SU-DHL-6 (cell line): ENCODE measurements at regions not wholly inside any gene's neighbourhood (a gene's known extent, or its start where the extent isn't known, plus 50 kb on each side); places are given as distances from the start of the nearest gene placed in this dataset.

Experiments used
- H2AFZ ChIP-seq: fragments of 200-600 bp; sonication (generic); 2 replicates; pipeline ENCODE4 v1.6.1; 2014; ENCODE audit warnings: low read depth, mild to moderate bottlenecking, moderate library complexity, mixed read lengths, antibody characterized with exemption, low read length; ENCODE audit not compliant: severe bottlenecking
- H3F3A ChIP-seq: fragments of 200-600 bp; shearing (Covaris generic); 2 replicates; pipeline ENCODE4 v1.6.0; 2016; ENCODE audit warnings: antibody characterized with exemption, mild to moderate bottlenecking; ENCODE audit not compliant: insufficient read depth
- H3K27ac ChIP-seq: fragments of 200-600 bp; sonication (generic); 2 replicates; pipeline ENCODE4 v1.5.1; 2016; ENCODE audit warnings: low read depth, mild to moderate bottlenecking, low read length, moderate library complexity, mixed read lengths
- H3K27me3 ChIP-seq: fragments of 200-600 bp; sonication (generic), shearing (Covaris generic); 2 replicates; pipeline ENCODE4 v1.6.0; 2014; ENCODE audit warnings: mild to moderate bottlenecking, low read length
- H3K36me3 ChIP-seq: fragments of 200-600 bp; sonication (generic); 2 replicates; pipeline ENCODE4 v1.6.1; 2014; ENCODE audit warnings: mild to moderate bottlenecking, low read length, mixed read lengths
- H3K4me2 ChIP-seq: fragments of 300-600, 200-600 bp; shearing (Covaris generic), sonication (generic); 2 replicates; pipeline ENCODE4 v1.6.0; 2014; ENCODE audit warnings: low read length, low read depth, mild to moderate bottlenecking; ENCODE audit not compliant: poor library complexity, severe bottlenecking
- H3K4me3 ChIP-seq: fragments of 200-600 bp; sonication (generic); 2 replicates; pipeline ENCODE4 v1.5.1; 2014; ENCODE audit warnings: antibody characterized with exemption, low read length, mild to moderate bottlenecking, mixed read lengths; ENCODE audit not compliant: insufficient read depth, poor library complexity, severe bottlenecking
- H3K79me2 ChIP-seq: fragments of 200-600 bp; sonication (generic); 2 replicates; pipeline ENCODE4 v1.6.1; 2014; ENCODE audit warnings: mild to moderate bottlenecking, low read length, moderate library complexity; ENCODE audit not compliant: insufficient read depth
- H3K9ac ChIP-seq: fragments of 200-600 bp; sonication (generic); 2 replicates; pipeline ENCODE4 v1.7.0; 2014; ENCODE audit warnings: mild to moderate bottlenecking, low read length
- H3K9me2 ChIP-seq: fragments of 200-600 bp; sonication (generic); replicated peaks from 2 replicates; pipeline ENCODE4 v1.6.1; 2014; ENCODE audit warnings: low read length; ENCODE audit not compliant: insufficient read depth
- H3K9me3 ChIP-seq: fragments of 200-600 bp; sonication (generic); 2 replicates; pipeline ENCODE4 v1.6.1; 2014; ENCODE audit warnings: low read length, mixed read lengths; ENCODE audit not compliant: insufficient read depth
- H4K20me1 ChIP-seq: fragments of 200-600 bp; sonication (generic); 2 replicates; pipeline ENCODE4 v1.6.1; 2014; ENCODE audit warnings: low read depth, mild to moderate bottlenecking, antibody characterized with exemption, low read length, moderate library complexity, mixed read lengths
- CTCF ChIP-seq: fragments of 200-600 bp; sonication (generic); IDR thresholded peaks from one replicate; pipeline ENCODE4 v1.5.1; 2017; ENCODE audit warnings: antibody characterized with exemption, mild to moderate bottlenecking, low read length, moderate library complexity; ENCODE audit not compliant: insufficient read depth, poor library complexity, severe bottlenecking
- EZH2phosphoT487 ChIP-seq: fragments of 200-600 bp; sonication (generic), shearing (Covaris generic); conservative IDR thresholded peaks from 2 replicates; pipeline ENCODE4 v1.6.1; 2018; ENCODE audit warnings: mild to moderate bottlenecking, antibody characterized with exemption, low read length, moderate library complexity, mixed read lengths

DNA sequence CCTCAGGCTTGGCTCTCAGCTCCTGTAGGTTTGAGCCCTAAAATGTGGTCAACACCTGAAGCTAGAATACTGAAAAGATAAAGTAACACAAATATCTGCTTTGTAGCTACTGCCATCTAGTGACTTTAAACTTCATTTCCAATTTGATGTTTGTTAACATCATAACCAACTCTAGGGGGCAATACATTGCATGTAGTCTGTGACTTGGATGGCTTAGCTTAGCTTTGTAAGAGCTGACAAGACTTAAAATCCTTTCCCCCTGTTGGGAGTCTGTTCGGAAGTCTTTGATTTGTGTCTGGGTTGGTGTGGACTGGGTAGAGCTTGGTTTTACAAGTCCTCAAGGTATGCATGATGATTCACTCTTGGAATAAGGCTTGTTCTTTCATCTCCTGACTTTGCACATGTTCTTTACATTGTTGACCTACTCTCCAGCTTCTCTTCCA is 51.7 kb downstream of the SCN11A start:
- no peak for TF ChIP-seq EZH2phosphoT487
- TF ChIP-seq CTCF: peak; percentile 87

GRCh38 chr3:38998086-38998485 is 53.7 kb downstream of the SCN11A start:
- no peaks in the 10 kb centered on the region for H3K27me3 ChIP-seq
- no peak overlapping the region for H3K4me2 ChIP-seq
- no peak overlapping the region for H2AFZ ChIP-seq
- no peaks in the 10 kb centered on the region for H3F3A ChIP-seq
- no peak overlapping the region for H3K9ac ChIP-seq
- no peaks in the 10 kb centered on the region for H3K36me3 ChIP-seq
- H3K27ac ChIP-seq: no peak overlapping the region
- H3K4me3 ChIP-seq: no peak overlapping the region
- no peak for TF ChIP-seq CTCF
- TF ChIP-seq EZH2phosphoT487: no peak
- no peaks in the 10 kb centered on the region for H3K79me2 ChIP-seq
- H3K9me2 ChIP-seq: no peaks in the 10 kb centered on the region
- no peaks in the 10 kb centered on the region for H4K20me1 ChIP-seq
- H3K9me3 ChIP-seq: no peaks in the 10 kb centered on the region

More for the DNA sequence above, 51.7 kb downstream of the SCN11A start:
- H2AFZ ChIP-seq: no peak overlapping the region
- no peak overlapping the region for H3K9ac ChIP-seq
- H3K9me2 ChIP-seq: no peaks in the 10 kb centered on the region
- H3K4me3 ChIP-seq: no peak overlapping the region
- H4K20me1 ChIP-seq: no peaks in the 10 kb centered on the region
- no peaks in the 10 kb centered on the region for H3K79me2 ChIP-seq
- no peaks in the 10 kb centered on the region for H3K9me3 ChIP-seq
- H3F3A ChIP-seq: no peaks in the 10 kb centered on the region
- no peaks in the 10 kb centered on the region for H3K36me3 ChIP-seq
- H3K4me2 ChIP-seq: no peak overlapping the region
- H3K27ac ChIP-seq: no peak overlapping the region
- no peaks in the 10 kb centered on the region for H3K27me3 ChIP-seq

DNA sequence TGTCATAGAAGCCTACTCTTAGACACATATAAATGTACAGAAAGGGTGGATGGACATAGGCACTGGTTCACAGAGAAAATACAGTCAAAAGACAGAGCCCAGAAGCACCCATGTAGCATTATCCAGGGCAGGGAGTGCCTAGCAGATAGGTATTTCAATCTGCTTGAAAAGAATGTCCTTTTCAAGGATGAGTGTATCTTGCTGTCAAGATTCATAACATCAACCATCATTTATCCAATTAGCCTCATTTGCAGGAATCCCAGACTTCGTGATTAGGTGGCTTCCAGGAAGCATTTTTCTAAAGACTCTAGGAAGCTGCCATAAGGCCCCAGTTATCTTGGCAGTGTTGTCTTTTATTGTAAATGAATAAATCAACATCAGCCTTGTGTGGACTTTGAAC is 55.6 kb downstream of the SCN11A start:
- Histone ChIP-seq H3K4me2 (no peak overlapping the region), H3K4me3 (no peak overlapping the region), H3K79me2 (no peaks in the 10 kb centered on the region), H2AFZ (no peak overlapping the region), H3K27me3 (no peaks in the 10 kb centered on the region), H3F3A (no peaks in the 10 kb centered on the region), H4K20me1 (no peaks in the 10 kb centered on the region), H3K9ac (no peak overlapping the region), H3K36me3 (no peaks in the 10 kb centered on the region), H3K27ac (no peak overlapping the region), H3K9me3 (no peaks in the 10 kb centered on the region), H3K9me2 (no peaks in the 10 kb centered on the region)
- TF ChIP-seq CTCF (no peak), EZH2phosphoT487 (no peak)
